ENCODE measurements at regions not wholly inside any gene's neighbourhood (a gene's known extent, or its start where the extent isn't known, plus 50 kb on each side); places are given as distances from the start of the nearest gene placed in this dataset.

- Histone ChIP-seq H3K4me3 (no peak overlapping the region), H3K36me3 (no peaks in the 10 kb centered on the region), H3K9me3 (replicated peaks in 1 of 11) (no peaks in the 10 kb centered on the region), H3K4me1 (0 out of 20 replicates have a peak, but pooled peaks cover 0 to 7% (median 0%) of the 10 kb centered on the region in 10 experiments), H4K20me1 (no peaks in the 10 kb centered on the region), H3K27me3 (no peaks in the 10 kb centered on the region), H3K27ac (no peak overlapping the region), H3K9ac (no peak overlapping the region), H3K4me2 (no peak overlapping the region)
- no peak for TF ChIP-seq Cebpa-rat (IDR thresholded peaks at IDR 0.05)
These were observed 197.2 kb downstream of the BCHE start for GRCh38 chr3:165640031-165640430.

- no peak for TF ChIP-seq Cebpa-rat (IDR thresholded peaks at IDR 0.05)
- H3K27ac ChIP-seq = no peak overlapping the region
- H3K27me3 ChIP-seq = no peaks in the 10 kb centered on the region
- H3K4me3 ChIP-seq = no peak overlapping the region
- no peak overlapping the region for H3K4me2 ChIP-seq
- no peaks in the 10 kb centered on the region for H4K20me1 ChIP-seq
- H3K9ac ChIP-seq = no peak overlapping the region
- no peaks in the 10 kb centered on the region for H3K36me3 ChIP-seq
- no peaks in the 10 kb centered on the region for H3K4me1 ChIP-seq
- no peaks in the 10 kb centered on the region for H3K9me3 ChIP-seq (replicated peaks in 1 of 11)
These were observed 199.2 kb downstream of the BCHE start for GRCh38 chr3:165638034-165638433.

- H3K4me2 ChIP-seq = no peak overlapping the region
- no peaks in the 10 kb centered on the region for H3K4me1 ChIP-seq
- no peak overlapping the region for H3K4me3 ChIP-seq
- H3K9ac ChIP-seq = no peak overlapping the region
- H3K27me3 ChIP-seq = no peaks in the 10 kb centered on the region
- no peak overlapping the region for H3K27ac ChIP-seq
- TF ChIP-seq Cebpa-rat (IDR thresholded peaks at IDR 0.05) = no peak
- H4K20me1 ChIP-seq = no peaks in the 10 kb centered on the region
- H3K36me3 ChIP-seq = no peaks in the 10 kb centered on the region
- H3K9me3 ChIP-seq (replicated peaks in 1 of 11) = peaks cover 0 to 4% (median 0%) of the 10 kb centered on the region in 11 experiments; a peak in 1 of 22 replicates
These were observed 200.6 kb downstream of the BCHE start for GRCh38 chr3:165636684-165637015.

- Histone ChIP-seq H3K4me2 (no peak overlapping the region), H3K36me3 (no peaks in the 10 kb centered on the region), H3K9me3 (replicated peaks in 1 of 11) (peaks cover 0 to 4% (median 0%) of the 10 kb centered on the region in 11 experiments; a peak in 2 of 22 replicates), H3K27me3 (no peaks in the 10 kb centered on the region), H4K20me1 (no peaks in the 10 kb centered on the region), H3K9ac (no peak overlapping the region), H3K4me1 (no peaks in the 10 kb centered on the region), H3K4me3 (no peak overlapping the region), H3K27ac (no peak overlapping the region)
- TF ChIP-seq Cebpa-rat (IDR thresholded peaks at IDR 0.05) = no peak
These were observed 201.2 kb downstream of the BCHE start for GRCh38 chr3:165635791-165636683.

GRCh38 chr3:165624761-165625160 is 212.5 kb downstream of the BCHE start:
- H3K27ac ChIP-seq = no peak overlapping the region
- H4K20me1 ChIP-seq = no peaks in the 10 kb centered on the region
- H3K4me2 ChIP-seq = no peak overlapping the region
- no peak overlapping the region for H3K4me3 ChIP-seq
- no peak for TF ChIP-seq Cebpa-rat (IDR thresholded peaks at IDR 0.05)
- peaks cover 0 to 11% (median 4%) of the 10 kb centered on the region in 11 experiments; a peak in 4 of 22 replicates for H3K9me3 ChIP-seq (replicated peaks in 1 of 11)
- no peaks in the 10 kb centered on the region for H3K27me3 ChIP-seq
- no peaks in the 10 kb centered on the region for H3K36me3 ChIP-seq
- H3K9ac ChIP-seq = no peak overlapping the region
- H3K4me1 ChIP-seq = no peaks in the 10 kb centered on the region

GRCh38 chr3:165622356-165622755 is 214.9 kb downstream of the BCHE start:
- Histone ChIP-seq H3K9ac (no peak overlapping the region), H3K4me3 (no peak overlapping the region), H3K4me1 (no peaks in the 10 kb centered on the region), H3K4me2 (no peak overlapping the region), H4K20me1 (no peaks in the 10 kb centered on the region), H3K9me3 (replicated peaks in 1 of 11) (peaks cover 0 to 11% (median 0%) of the 10 kb centered on the region in 11 experiments; a peak in 1 of 22 replicates), H3K27me3 (no peaks in the 10 kb centered on the region), H3K27ac (no peak overlapping the region), H3K36me3 (no peaks in the 10 kb centered on the region)
- no peak for TF ChIP-seq Cebpa-rat (IDR thresholded peaks at IDR 0.05)

- Histone ChIP-seq H3K9me3 (replicated peaks in 1 of 11) (peaks cover 0 to 4% (median 0%) of the 10 kb centered on the region in 11 experiments; a peak in 1 of 22 replicates), H3K27me3 (no peaks in the 10 kb centered on the region), H3K36me3 (no peaks in the 10 kb centered on the region), H3K9ac (no peak overlapping the region), H3K27ac (no peak overlapping the region), H3K4me3 (no peak overlapping the region), H3K4me2 (no peak overlapping the region), H4K20me1 (no peaks in the 10 kb centered on the region), H3K4me1 (no peaks in the 10 kb centered on the region)
- no peak for TF ChIP-seq Cebpa-rat (IDR thresholded peaks at IDR 0.05)
These were observed 218.2 kb downstream of the BCHE start for GRCh38 chr3:165619069-165619468.

- Histone ChIP-seq H3K27me3 (no peaks in the 10 kb centered on the region), H3K27ac (no peak overlapping the region), H3K4me2 (no peak overlapping the region), H3K36me3 (no peaks in the 10 kb centered on the region), H3K4me1 (no peaks in the 10 kb centered on the region), H3K9ac (no peak overlapping the region), H3K9me3 (replicated peaks in 1 of 11) (no peaks in the 10 kb centered on the region), H3K4me3 (no peak overlapping the region), H4K20me1 (no peaks in the 10 kb centered on the region)
- no peak for TF ChIP-seq Cebpa-rat (IDR thresholded peaks at IDR 0.05)
These were observed 220.1 kb downstream of the BCHE start for GRCh38 chr3:165617134-165617533.

GRCh38 chr3:165614337-165614736 is 222.9 kb downstream of the BCHE start:
- Histone ChIP-seq H3K9me3 (replicated peaks in 1 of 11) (no peaks in the 10 kb centered on the region), H3K4me3 (no peak overlapping the region), H3K27me3 (no peaks in the 10 kb centered on the region), H3K36me3 (no peaks in the 10 kb centered on the region), H3K4me2 (no peak overlapping the region), H3K9ac (no peak overlapping the region), H3K4me1 (no peaks in the 10 kb centered on the region), H3K27ac (no peak overlapping the region), H4K20me1 (no peaks in the 10 kb centered on the region)
- TF ChIP-seq Cebpa-rat (IDR thresholded peaks at IDR 0.05) = no peak

- no peak overlapping the region for H3K4me2 ChIP-seq
- no peak overlapping the region for H3K27ac ChIP-seq
- no peaks in the 10 kb centered on the region for H3K27me3 ChIP-seq
- H4K20me1 ChIP-seq = no peaks in the 10 kb centered on the region
- H3K36me3 ChIP-seq = no peaks in the 10 kb centered on the region
- H3K4me1 ChIP-seq = no peaks in the 10 kb centered on the region
- TF ChIP-seq Cebpa-rat (IDR thresholded peaks at IDR 0.05) = no peak
- H3K9ac ChIP-seq = no peak overlapping the region
- H3K9me3 ChIP-seq (replicated peaks in 1 of 11) = no peaks in the 10 kb centered on the region
- no peak overlapping the region for H3K4me3 ChIP-seq
These were observed 224.2 kb downstream of the BCHE start for GRCh38 chr3:165613014-165613413.

Measured in BLaER1 treated with 17β-estradiol and CSF1 and Interleukin-3, amounts not matched to agents 10 nM and 100 nM (cell line).